Hepatic stellate cell (primary cell): ENCODE measurements at regions not wholly inside any gene's neighbourhood (a gene's known extent, or its start where the extent isn't known, plus 50 kb on each side); places are given as distances from the start of the nearest gene placed in this dataset.
A peak's percentile ranks its signal among the peaks of the same experiment; 100 is the strongest.
"Not testable (repeated sequence)": the region's sequence is repeated elsewhere in the genome, so short reads cannot be mapped to it uniquely, and the experiment has no call there.

ENCODE experiments used
- DNase-seq: peaks from one replicate; pipeline ENCODE4 v3.0.0; 2011; ENCODE audit warnings: low spot score

- no peak for DNase-seq
These were observed 484.7 kb downstream of the DACH1 start for GRCh38 chr13:71382285-71382684.

- DNase-seq: no peak
These were observed 486.8 kb downstream of the DACH1 start for GRCh38 chr13:71380191-71380590.

- no peak for DNase-seq
These were observed 487.8 kb downstream of the DACH1 start for GRCh38 chr13:71378961-71379905.

- DNase-seq: no peak
These were observed 492.4 kb downstream of the DACH1 start for GRCh38 chr13:71374471-71375049.

- DNase-seq: no peak
These were observed 498.7 kb downstream of the DACH1 start for GRCh38 chr13:71368336-71368735.

DNA sequence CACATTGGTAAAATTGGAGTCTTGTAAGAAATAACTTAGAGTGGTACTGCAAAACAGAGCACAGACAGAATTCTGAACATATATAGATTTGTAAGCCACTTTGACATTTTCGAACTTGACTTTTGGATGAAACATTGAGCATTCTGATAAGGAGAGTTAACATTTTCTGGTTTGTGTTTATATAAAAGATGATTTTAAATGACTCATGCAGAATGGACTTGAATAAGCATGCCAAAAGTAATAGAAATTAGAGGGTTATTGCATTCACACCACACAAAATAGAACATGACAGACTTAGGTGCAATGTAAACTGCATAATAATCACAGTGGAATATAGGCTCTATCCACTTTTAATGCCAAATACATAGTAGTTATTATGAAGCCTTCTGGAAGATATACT lies 507.0 kb downstream of the DACH1 start:
- no peak for DNase-seq

DNA sequence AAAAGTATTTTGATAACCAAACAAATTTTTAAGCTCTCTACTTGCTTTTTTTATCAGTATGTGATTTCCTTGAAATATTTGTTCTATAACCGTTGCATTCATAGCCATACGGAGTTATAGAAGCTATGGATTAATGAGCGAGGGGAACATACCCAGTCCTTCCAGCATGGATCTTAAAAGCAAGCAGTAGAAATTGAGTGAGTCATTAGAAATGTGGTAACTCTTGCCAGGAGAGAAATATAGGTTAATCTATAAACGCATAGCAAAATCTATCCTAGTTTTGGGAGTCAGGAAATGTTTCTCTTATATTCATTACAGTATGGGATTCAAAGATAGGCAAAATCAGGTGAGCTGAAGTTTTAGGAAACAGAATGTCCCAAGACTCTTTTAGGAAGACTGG lies 507.4 kb downstream of the DACH1 start:
- DNase-seq: no peak

GRCh38 chr13:71358218-71358617 lies 508.8 kb downstream of the DACH1 start:
- no peak for DNase-seq

DNA sequence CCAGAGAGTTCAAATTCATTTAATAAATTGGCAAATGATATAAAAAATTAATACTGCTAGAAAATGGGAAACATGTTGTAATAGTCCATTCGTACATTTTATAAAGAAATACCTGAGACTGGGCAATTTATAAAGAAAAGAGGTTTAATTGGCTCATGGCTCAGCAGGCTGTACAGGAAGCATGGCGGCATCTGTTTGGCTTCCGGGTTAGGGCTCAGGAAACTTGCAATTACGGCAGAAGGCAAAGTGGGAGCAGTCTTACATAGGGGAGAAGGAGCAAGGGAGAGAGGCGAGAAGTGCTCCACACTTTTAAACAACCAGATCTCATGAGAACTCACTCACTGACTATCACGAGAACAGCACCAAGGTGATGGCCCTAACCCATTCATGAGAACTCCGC lies 512.0 kb downstream of the DACH1 start:
- DNase-seq: no peak

- DNase-seq: no peak
These were observed 516.1 kb downstream of the DACH1 start for GRCh38 chr13:71350886-71351285.

DNA sequence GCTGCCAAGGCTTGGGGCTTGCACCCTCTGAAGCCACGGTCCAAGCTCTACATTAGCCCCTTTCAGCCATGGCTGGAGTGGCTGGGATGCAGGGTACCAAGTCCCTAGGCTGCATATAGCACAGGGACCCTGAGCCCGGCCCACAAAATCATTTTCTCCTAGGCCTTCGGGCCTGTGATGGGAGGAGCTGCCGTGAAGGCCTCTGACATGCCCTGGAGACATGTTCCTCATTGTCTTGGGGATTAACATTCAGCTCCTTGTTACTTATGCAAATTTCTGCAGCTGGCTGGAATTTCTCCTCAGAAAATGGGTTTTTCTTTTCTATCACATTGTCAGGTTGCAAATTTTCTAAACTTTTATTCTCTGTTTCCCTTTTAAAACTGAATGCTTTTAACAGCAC lies 521.1 kb downstream of the DACH1 start:
- not testable (repeated sequence) for DNase-seq

DNA sequence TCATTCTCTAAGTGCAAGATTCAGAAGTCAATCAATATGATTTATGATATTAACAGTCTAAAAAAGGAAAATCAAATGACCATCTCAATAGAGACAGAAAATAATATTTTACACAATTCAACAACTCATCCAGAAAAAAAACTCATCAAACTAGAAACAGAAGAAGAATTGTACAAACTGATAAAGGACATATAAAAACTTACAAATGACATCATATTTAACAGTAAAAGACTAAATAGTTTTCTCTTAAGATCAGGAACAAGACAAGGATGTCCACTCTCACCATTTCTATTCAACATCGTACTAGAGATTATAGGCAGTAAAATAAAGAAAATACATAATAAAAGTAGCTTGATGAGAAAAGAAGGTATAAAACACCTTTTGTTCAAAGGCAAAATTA lies 527.3 kb downstream of the DACH1 start:
- no peak for DNase-seq

DNA sequence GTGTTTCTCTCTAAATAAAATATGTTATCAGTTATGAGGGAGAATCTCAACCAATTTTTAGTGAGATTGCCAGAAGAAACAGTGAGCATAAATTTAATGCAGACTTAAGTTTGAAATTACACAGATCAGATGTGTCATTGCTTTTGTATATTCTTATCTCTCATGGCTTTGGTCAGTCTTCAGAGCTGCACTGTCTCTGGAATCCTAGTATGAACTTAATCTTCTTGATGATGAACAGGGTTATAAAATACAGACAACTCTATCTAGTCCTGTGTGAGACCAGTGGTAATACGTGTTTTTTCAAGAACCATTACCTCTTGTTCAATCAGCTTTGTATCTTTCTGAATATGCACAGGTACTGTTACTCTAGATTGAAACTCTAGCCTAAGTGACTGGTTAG lies 528.0 kb downstream of the DACH1 start:
- no peak for DNase-seq

DNA sequence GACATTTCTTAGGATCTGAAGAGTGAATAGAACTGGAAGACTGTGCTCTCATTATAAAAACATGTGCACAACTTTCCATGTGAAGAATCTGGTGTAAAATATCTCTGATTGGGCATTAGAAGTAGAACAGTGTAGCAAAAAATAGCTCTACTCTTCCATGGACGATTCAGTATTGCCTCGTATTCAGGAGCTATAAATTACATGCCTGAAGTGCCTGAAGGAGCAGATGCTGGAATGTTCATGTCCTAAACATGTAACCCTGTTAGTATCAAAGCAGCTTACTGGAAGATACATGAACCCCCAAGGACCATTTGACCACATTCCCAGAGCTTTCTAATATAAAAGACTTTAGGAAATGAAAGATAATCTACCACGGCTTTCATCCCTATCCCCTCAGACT lies 528.9 kb downstream of the DACH1 start:
- no peak for DNase-seq

DNA sequence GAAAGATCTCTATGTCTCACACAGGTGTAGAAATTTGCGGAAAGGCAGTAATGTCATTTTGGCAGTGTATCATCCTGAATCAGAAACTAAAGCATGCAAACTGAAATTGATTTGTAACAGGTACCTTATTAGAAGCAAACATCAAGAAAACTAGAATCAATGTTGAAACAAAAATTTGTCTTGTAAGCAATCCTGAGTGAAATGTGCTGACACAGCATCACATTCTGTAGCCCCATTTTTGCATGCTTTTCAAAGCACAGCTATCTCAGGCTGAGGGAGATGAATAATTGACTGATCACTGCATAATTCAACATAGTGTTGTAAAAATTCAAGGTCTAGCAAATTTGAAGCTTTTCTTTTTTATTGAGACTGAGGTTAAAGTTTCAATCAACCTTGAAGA lies 539.7 kb downstream of the DACH1 start:
- DNase-seq: no peak

DNA sequence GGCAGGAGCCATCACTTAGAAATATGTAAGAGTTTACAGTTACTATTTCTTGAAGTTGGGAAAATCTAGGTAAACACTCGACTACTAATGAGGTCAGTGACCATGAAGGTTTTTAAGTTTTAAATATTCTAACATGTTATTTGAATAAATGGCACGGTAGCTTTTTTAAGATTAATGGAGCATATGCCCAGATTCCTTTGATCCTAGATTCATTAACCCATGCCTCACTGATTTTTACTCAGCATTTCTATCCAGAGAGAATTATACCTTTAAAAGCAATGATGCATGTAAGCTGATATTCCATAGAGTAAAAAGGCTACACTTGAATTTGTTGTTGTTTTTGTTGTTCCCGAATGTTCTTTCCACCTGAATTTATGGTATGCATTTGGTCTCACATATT lies 541.4 kb downstream of the DACH1 start:
- no peak for DNase-seq

DNA sequence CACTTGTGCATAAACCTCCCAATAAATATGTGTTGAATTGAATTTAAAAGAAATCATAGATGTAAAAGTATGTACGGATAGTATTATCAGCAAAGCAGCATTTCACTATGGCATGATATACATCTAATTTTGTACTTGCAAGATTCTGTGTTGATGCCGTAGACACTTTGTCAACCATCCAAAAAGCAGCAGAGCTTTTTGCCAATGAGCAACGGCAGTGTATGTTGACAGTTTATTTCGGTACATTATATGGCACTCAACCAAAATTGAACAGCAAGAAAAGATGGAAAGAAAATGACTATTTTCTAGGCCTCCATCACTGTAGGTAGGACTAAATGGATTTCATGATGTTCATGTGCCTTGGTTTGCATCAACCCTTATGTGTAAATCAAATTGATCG lies 543.7 kb downstream of the DACH1 start:
- no peak for DNase-seq

DNA sequence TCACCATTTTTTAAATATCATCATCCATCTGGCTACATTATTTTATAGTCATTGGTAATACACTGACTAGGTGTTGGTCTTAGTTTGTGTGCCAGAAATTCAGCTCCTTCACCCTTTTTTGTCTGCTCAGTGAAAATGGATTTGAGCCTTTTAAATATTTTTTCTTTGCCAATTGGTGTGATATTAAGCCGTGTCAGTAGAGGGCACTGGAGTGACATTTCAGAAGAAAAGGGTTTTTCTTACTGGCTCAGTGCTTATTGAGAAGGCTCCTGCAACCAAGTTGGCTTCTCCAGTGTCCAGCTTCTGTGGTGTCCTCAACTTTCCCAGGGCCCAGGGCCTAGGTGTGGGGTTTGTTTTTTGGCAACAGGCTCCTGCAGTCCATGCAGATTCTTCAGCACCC lies 546.6 kb downstream of the DACH1 start:
- peak; percentile 0 for DNase-seq

DNA sequence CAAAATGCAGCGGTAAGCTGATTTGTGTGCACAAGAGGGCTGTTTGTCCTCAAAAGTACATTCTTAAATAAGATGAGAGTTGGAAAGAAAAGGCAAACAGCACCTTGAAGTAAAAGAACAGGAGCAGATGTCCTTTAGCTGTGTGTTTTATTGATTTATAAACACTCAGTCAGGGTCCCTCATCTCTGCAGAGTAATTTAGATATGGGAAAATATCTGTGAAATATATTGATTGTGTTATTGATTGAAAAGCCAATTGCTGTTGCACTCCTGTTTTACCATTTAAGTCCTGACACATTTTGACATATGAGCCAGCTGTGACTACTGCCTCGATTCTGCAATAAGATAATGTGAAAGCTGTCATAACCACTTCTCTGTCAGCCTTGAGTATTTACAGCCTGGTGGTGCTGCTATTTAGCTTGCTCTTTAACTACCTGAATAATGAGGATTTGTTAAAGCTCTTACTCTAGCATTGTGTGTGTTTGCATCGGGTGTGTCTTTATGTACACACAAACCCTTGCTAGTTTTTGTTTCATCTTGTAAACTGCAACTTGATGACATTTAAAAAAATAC lies 550.1 kb downstream of the DACH1 start:
- no peak for DNase-seq

GRCh38 chr13:71312923-71313322 lies 554.1 kb downstream of the DACH1 start:
- DNase-seq: no peak

GRCh38 chr13:71309905-71310304 lies 557.1 kb downstream of the DACH1 start:
- DNase-seq: no peak

DNA sequence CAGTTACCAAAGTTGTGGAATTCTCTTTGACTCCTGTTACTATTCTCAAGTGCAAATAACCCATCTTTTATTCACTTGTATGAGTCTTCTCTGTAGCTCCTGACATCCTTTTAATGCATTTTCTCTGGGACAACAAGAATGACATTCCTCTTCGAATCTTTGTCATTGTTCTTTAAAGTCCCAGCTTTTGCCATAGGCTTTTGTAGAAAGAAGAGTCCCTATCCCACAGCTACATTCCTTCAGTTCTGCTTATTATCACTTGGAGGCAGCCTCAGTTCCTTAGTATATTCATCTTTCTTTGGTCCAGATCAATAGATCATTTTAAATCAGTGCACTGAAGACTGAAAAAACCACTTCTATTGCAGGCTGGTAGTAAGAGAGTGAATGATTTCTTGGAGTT lies 560.2 kb downstream of the DACH1 start:
- no peak for DNase-seq

DNA sequence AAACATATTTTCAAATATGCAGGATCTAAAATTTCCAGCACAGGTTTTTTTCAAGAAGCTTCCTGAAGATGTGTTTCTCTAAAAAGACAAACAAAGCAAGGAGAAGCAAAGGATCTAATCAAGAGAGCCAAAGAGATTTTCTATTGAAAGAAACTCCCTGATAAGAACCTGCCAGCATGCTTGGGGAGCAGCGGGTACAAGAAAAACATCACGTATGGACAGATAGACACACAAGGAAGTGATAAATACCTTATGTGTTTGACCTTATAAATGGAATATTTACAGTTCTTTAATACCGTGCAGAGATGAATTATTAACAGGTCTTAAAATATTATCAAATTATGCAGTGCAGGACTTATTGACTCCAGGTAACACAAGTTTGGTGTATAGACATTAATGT lies 562.1 kb downstream of the DACH1 start:
- no peak for DNase-seq
